GM12878 (cell line): ENCODE measurements at regions not wholly inside any gene's neighbourhood (a gene's known extent, or its start where the extent isn't known, plus 50 kb on each side); places are given as distances from the start of the nearest gene placed in this dataset.

Experiments
- CBFB ChIP-seq: IDR thresholded peaks from 2 replicates; pipeline ENCODE4 v1.6.1; 2016; ENCODE audit warnings: antibody characterized with exemption, low read depth
- CHD4 ChIP-seq: fragments of 200-600 bp; sonication (generic); IDR thresholded peaks from 2 replicates; pipeline ENCODE4 v1.6.1; 2016; ENCODE audit warnings: mild to moderate bottlenecking
- CREM ChIP-seq: IDR thresholded peaks from 2 replicates; pipeline ENCODE4 v1.6.1; 2014; ENCODE audit warnings: antibody characterized with exemption, low read depth
- E2F4 ChIP-seq: IDR thresholded peaks from 2 replicates; pipeline ENCODE4 v1.6.1; 2012; ENCODE audit warnings: low read depth, low read length, improper control_type of control experiment
- EED ChIP-seq: sonication (generic); IDR thresholded peaks from 2 replicates; pipeline ENCODE4 v1.6.1; 2016; ENCODE audit warnings: antibody characterized with exemption, low read depth
- IKZF2 ChIP-seq, 2 experiments: fragments of 450-650 bp; IDR thresholded peaks; 2 replicates each; pipeline ENCODE4 v1.6.1; 2017; ENCODE audit warnings: mild to moderate bottlenecking in 2 of 2, moderate library complexity in 2 of 2
- KAT2A ChIP-seq: conservative IDR thresholded peaks from 2 replicates; pipeline ENCODE4 v1.6.1; 2011; ENCODE audit warnings: low read depth, low read length; ENCODE audit not compliant: control insufficient read depth
- KDM1A ChIP-seq: fragments of 200-600 bp; sonication (generic); IDR thresholded peaks from 2 replicates; pipeline ENCODE4 v1.6.1; 2016; ENCODE audit warnings: borderline replicate concordance
- LARP7 ChIP-seq: fragments of 450-650 bp; IDR thresholded peaks from 2 replicates; pipeline ENCODE4 v1.6.1; 2017; ENCODE audit warnings: mild to moderate bottlenecking
- MEF2B ChIP-seq: fragments of 450-650 bp; IDR thresholded peaks from 2 replicates; pipeline ENCODE4 v1.6.1; 2018; ENCODE audit warnings: mild to moderate bottlenecking, moderate library complexity; ENCODE audit not compliant: partially characterized antibody, poor library complexity, severe bottlenecking
- MLLT1 ChIP-seq: fragments of 450-650 bp; IDR thresholded peaks from 2 replicates; pipeline ENCODE4 v1.6.1; 2016; ENCODE audit warnings: mild to moderate bottlenecking
- MTA3 ChIP-seq: IDR thresholded peaks from 2 replicates; pipeline ENCODE4 v1.6.1; 2012; ENCODE audit warnings: low read length, inconsistent platforms, borderline replicate concordance
- MYB ChIP-seq: fragments of 150-350 bp; IDR thresholded peaks from 2 replicates; pipeline ENCODE4 v1.6.1; 2014; ENCODE audit warnings: mild to moderate bottlenecking, low read depth, low read length, borderline replicate concordance
- NR2C1 ChIP-seq: fragments of 450-650 bp; IDR thresholded peaks from 2 replicates; pipeline ENCODE4 v1.6.1; 2017; ENCODE audit warnings: antibody characterized with exemption, mild to moderate bottlenecking, moderate library complexity
- NR2F1 ChIP-seq: fragments of 450-650 bp; conservative IDR thresholded peaks from 2 replicates; pipeline ENCODE4 v1.6.1; 2017; ENCODE audit warnings: mild to moderate bottlenecking
- PKNOX1 ChIP-seq: fragments of 450-650 bp; IDR thresholded peaks from 2 replicates; pipeline ENCODE4 v1.6.1; 2016; ENCODE audit warnings: mild to moderate bottlenecking
- POLR2A ChIP-seq: IDR thresholded peaks from 2 replicates; pipeline ENCODE4 v1.6.1; 2011; ENCODE audit warnings: low read depth, mild to moderate bottlenecking, low read length
- SMAD5 ChIP-seq: IDR thresholded peaks from 2 replicates; pipeline ENCODE4 v1.6.1; 2016; ENCODE audit warnings: antibody characterized with exemption, low read depth
- SMC3 ChIP-seq: IDR thresholded peaks from 2 replicates; pipeline ENCODE4 v1.6.1; 2011; ENCODE audit warnings: low read length, improper control_type of control experiment, borderline replicate concordance
- STAT3 ChIP-seq: IDR thresholded peaks from 2 replicates; pipeline ENCODE4 v1.6.1; 2011; ENCODE audit warnings: low read depth, low read length, improper control_type of control experiment
- SUZ12 ChIP-seq: fragments of 200-600 bp; sonication (generic); IDR thresholded peaks from one replicate; pipeline ENCODE4 v1.6.1; 2018; ENCODE audit warnings: antibody characterized with exemption, mild to moderate bottlenecking; ENCODE audit not compliant: unreplicated experiment
- TAF1 ChIP-seq: IDR thresholded peaks from 2 replicates; pipeline ENCODE4 v1.6.1; 2011; ENCODE audit warnings: mild to moderate bottlenecking, low read depth, low read length, borderline replicate concordance
- USF1 ChIP-seq: IDR thresholded peaks from 2 replicates; pipeline ENCODE4 v1.6.1; 2011; ENCODE audit warnings: borderline replicate concordance, low read depth, mild to moderate bottlenecking, moderate library complexity, mixed read lengths, low read length; ENCODE audit not compliant: insufficient read depth; ENCODE audit errors: extremely low read length
- YY1 ChIP-seq: IDR thresholded peaks from 2 replicates; pipeline ENCODE4 v1.6.1; 2011; ENCODE audit warnings: low read depth, mild to moderate bottlenecking, low read length
- ZNF274 ChIP-seq: IDR thresholded peaks from one replicate; pipeline ENCODE4 v1.8.0; 2011; ENCODE audit not compliant: insufficient read length, insufficient read depth
- TF ChIP-seq, protein P1 (sequence below): fragments of 450-650 bp; IDR thresholded peaks from 2 replicates; pipeline ENCODE4 v1.6.1; 2016; ENCODE audit warnings: mild to moderate bottlenecking, moderate library complexity, borderline replicate concordance

DNA sequence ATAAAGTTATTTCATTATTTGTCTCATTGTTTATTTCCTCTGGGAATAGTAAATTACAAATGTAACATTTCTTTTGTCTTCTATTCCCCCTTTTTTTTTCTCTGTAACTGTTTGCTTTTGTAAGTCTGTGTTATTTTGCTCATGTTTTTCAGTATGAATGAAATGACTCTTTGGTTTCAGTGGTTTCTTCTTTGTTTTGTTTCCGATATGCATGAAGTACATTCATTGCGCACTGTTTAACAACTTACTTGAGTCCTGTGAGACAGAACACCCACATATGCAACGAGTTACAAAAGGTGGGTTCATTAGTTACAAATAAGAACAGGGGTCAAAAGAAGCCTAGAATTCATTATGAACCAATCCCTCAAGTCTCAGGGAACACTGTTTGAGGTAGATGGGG, 175.0 kb upstream of the UGT8 start (continued):
- no peak for TF ChIP-seq E2F4
- TF ChIP-seq SUZ12: no peak
- 0 out of 2 replicates have a peak, but pooled peaks have one; percentile 28 for TF ChIP-seq MLLT1
- TF ChIP-seq, protein P1, sequence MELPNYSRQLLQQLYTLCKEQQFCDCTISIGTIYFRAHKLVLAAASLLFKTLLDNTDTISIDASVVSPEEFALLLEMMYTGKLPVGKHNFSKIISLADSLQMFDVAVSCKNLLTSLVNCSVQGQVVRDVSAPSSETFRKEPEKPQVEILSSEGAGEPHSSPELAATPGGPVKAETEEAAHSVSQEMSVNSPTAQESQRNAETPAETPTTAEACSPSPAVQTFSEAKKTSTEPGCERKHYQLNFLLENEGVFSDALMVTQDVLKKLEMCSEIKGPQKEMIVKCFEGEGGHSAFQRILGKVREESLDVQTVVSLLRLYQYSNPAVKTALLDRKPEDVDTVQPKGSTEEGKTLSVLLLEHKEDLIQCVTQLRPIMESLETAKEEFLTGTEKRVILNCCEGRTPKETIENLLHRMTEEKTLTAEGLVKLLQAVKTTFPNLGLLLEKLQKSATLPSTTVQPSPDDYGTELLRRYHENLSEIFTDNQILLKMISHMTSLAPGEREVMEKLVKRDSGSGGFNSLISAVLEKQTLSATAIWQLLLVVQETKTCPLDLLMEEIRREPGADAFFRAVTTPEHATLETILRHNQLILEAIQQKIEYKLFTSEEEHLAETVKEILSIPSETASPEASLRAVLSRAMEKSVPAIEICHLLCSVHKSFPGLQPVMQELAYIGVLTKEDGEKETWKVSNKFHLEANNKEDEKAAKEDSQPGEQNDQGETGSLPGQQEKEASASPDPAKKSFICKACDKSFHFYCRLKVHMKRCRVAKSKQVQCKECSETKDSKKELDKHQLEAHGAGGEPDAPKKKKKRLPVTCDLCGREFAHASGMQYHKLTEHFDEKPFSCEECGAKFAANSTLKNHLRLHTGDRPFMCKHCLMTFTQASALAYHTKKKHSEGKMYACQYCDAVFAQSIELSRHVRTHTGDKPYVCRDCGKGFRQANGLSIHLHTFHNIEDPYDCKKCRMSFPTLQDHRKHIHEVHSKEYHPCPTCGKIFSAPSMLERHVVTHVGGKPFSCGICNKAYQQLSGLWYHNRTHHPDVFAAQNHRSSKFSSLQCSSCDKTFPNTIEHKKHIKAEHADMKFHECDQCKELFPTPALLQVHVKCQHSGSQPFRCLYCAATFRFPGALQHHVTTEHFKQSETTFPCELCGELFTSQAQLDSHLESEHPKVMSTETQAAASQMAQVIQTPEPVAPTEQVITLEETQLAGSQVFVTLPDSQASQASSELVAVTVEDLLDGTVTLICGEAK: no peak
- TF ChIP-seq EED: no peak
- TF ChIP-seq YY1: no peak
- TF ChIP-seq IKZF2 (IDR thresholded peaks at IDR 0.05): peak; percentile 54 to 60; a peak in 3 of 4 replicates
- TF ChIP-seq KAT2A: no peak
- no peak for TF ChIP-seq POLR2A
- TF ChIP-seq NR2C1: no peak
- peak; percentile 32; the same call in 1 of the 2 replicates for TF ChIP-seq CREM
- TF ChIP-seq MTA3: no peak
- peak; percentile 52 for TF ChIP-seq MEF2B
- TF ChIP-seq USF1: no peak
- 0 out of 2 replicates have a peak, but pooled peaks have one; percentile 50 for TF ChIP-seq NR2F1
- no peak for TF ChIP-seq SMC3
- TF ChIP-seq CBFB: 0 out of 2 replicates have a peak, but pooled peaks have one; percentile 33
- TF ChIP-seq STAT3: no peak
- no peak for TF ChIP-seq SMAD5
- TF ChIP-seq KDM1A: no peak
- TF ChIP-seq LARP7: no peak
- TF ChIP-seq CHD4: no peak
- TF ChIP-seq TAF1: no peak
- no peak for TF ChIP-seq ZNF274
- TF ChIP-seq PKNOX1: 0 out of 2 replicates have a peak, but pooled peaks have one; percentile 27
- no peak for TF ChIP-seq MYB
